GM12892 (cell line): ENCODE measurements at regions not wholly inside any gene's neighbourhood (a gene's known extent, or its start where the extent isn't known, plus 50 kb on each side); places are given as distances from the start of the nearest gene placed in this dataset.

Experiments used
- POLR2A ChIP-seq: IDR thresholded peaks from 2 replicates; pipeline ENCODE4 v1.6.1; 2011; ENCODE audit warnings: low read depth, low read length, control low read depth
- POLR2AphosphoS5 ChIP-seq: IDR thresholded peaks from 2 replicates; pipeline ENCODE4 v1.6.1; 2011; ENCODE audit warnings: low read depth, low read length, control low read depth

DNA sequence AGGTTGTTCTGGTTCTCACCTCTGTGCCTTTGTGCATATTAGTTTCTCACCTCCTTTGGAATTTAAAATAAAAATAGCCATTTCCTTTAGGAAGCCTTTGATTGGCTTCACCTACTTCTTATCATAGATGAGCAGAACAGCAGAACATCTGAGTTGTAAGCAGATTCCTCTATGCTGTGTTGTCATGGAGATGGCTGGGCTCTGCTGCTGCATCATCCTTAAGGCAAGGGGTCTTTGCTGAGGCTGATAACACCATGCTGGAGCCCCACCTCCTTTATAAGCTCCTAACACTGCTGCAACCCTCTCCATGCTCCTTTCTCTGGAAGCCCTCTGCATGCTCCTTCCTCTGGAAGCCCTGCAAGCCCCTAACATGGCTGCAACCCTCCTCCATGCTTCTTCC lies 276.5 kb upstream of the TCF21 start:
- TF ChIP-seq POLR2A (no peak), POLR2AphosphoS5 (no peak)
